SK-N-SH (cell line): ENCODE measurements at regions not wholly inside any gene's neighbourhood (a gene's known extent, or its start where the extent isn't known, plus 50 kb on each side); places are given as distances from the start of the nearest gene placed in this dataset.

ENCODE experiments used
- CTCF ChIA-PET: fragments of 300-600, 350-600 bp; formaldehyde crosslinking; extraction: SDS; loops from one replicate; lab custom pipeline; 2021; lab: Yijun Ruan, JAX
- POLR2A ChIA-PET: fragments of 350-600 bp; sonication (Branson Sonifier 250); formaldehyde crosslinking; extraction: SDS; loops from one replicate; lab custom pipeline; 2020; ENCODE audit warnings: antibody characterized with exemption, inconsistent platforms; lab: Yijun Ruan, JAX
- DNase-seq: peaks from one replicate; pipeline ENCODE4 v3.0.0; 2012
- H2AFZ ChIP-seq: fragments of 200-600 bp; sonication (generic); 2 replicates; pipeline ENCODE4 v1.8.1; 2016; ENCODE audit warnings: antibody characterized with exemption, mild to moderate bottlenecking, low read depth
- H3F3A ChIP-seq: fragments of 200-600 bp; sonication (generic); replicated peaks from 2 replicates; pipeline ENCODE3; 2016; ENCODE audit warnings: antibody characterized with exemption, mild to moderate bottlenecking; ENCODE audit not compliant: insufficient read depth
- H3K27ac ChIP-seq, 2 experiments: fragments of 200-500 bp in 1 of 2; fragments of 200-600 bp in 1 of 2; sonication (Bioruptor generic) in 1 of 2; sonication (generic), shearing (Covaris generic) in 1 of 2; 2 replicates each; pipeline versions ENCODE4 v1.5.1 to v1.6.1; 2014 to 2016; ENCODE audit warnings: low read depth in 2 of 2, inconsistent platforms in 1 of 2, low read length in 1 of 2, mild to moderate bottlenecking in 1 of 2, mixed read lengths in 1 of 2
- H3K27me3 ChIP-seq: fragments of 200-600 bp; sonication (generic), shearing (Covaris generic); 2 replicates; pipeline ENCODE4 v1.6.1; 2016; ENCODE audit warnings: mixed run types; ENCODE audit not compliant: insufficient read depth
- H3K36me3 ChIP-seq, 2 experiments: fragments of 200-500 bp in 1 of 2; fragments of 200-600 bp in 1 of 2; sonication (Bioruptor generic) in 1 of 2; sonication (generic) in 1 of 2; replicated peaks in 1 of 2; 2 replicates each; pipeline versions ENCODE3 to v1.5.1; 2014 to 2016; ENCODE audit warnings: low read length in 1 of 2, mild to moderate bottlenecking in 1 of 2; ENCODE audit not compliant: insufficient read depth in 2 of 2, control insufficient read depth in 1 of 2
- H3K4me1 ChIP-seq, 2 experiments: fragments of 200-500 bp in 1 of 2; fragments of 200-600 bp in 1 of 2; sonication (Bioruptor generic) in 1 of 2; sonication (generic), shearing (Covaris generic) in 1 of 2; 2 replicates each; pipeline versions ENCODE4 v1.5.1 to v1.6.1; 2014 to 2016; ENCODE audit warnings: low read depth in 1 of 2, low read length in 1 of 2, mixed run types in 1 of 2; ENCODE audit not compliant: insufficient read depth in 2 of 2, control insufficient read depth in 1 of 2
- H3K4me2 ChIP-seq: fragments of 200-600 bp; sonication (generic), shearing (Covaris generic); 2 replicates; pipeline ENCODE4 v1.6.1; 2017; ENCODE audit warnings: mixed run types
- H3K4me3 ChIP-seq, 2 experiments: fragments of 200-500 bp in 1 of 2; fragments of 200-600 bp in 1 of 2; sonication (Bioruptor generic) in 1 of 2; sonication (generic), shearing (Covaris generic) in 1 of 2; 2 replicates each; pipeline versions ENCODE4 v1.5.1 to v1.8.1; 2014 to 2016; ENCODE audit warnings: low read depth in 2 of 2, inconsistent platforms in 1 of 2, low read length in 1 of 2, mild to moderate bottlenecking in 1 of 2, mixed read lengths in 1 of 2, moderate library complexity in 1 of 2
- H3K79me2 ChIP-seq: fragments of 200-600 bp; sonication (generic); 2 replicates; pipeline ENCODE4 v1.8.1; 2017; ENCODE audit warnings: mild to moderate bottlenecking; ENCODE audit not compliant: insufficient read depth
- H3K9ac ChIP-seq: fragments of 200-600 bp; sonication (generic); 2 replicates; pipeline ENCODE4 v1.6.1; 2017; ENCODE audit warnings: mixed run types
- H3K9me2 ChIP-seq: fragments of 200-600 bp; sonication (generic); 2 replicates; pipeline ENCODE4 v1.6.1; 2017; ENCODE audit warnings: mixed run types
- H3K9me3 ChIP-seq: fragments of 200-600 bp; sonication (generic); 2 replicates; pipeline ENCODE4 v1.6.1; 2017; ENCODE audit warnings: mixed run types, mild to moderate bottlenecking, moderate library complexity
- H4K20me1 ChIP-seq: fragments of 200-600 bp; sonication (generic); 2 replicates; pipeline ENCODE4 v1.6.1; 2017; ENCODE audit warnings: mild to moderate bottlenecking, mixed run types; ENCODE audit not compliant: insufficient read depth
- CHD2 ChIP-seq: fragments of 150-350 bp; IDR thresholded peaks from 2 replicates; pipeline ENCODE4 v1.6.1; 2018; ENCODE audit warnings: low read length; ENCODE audit not compliant: partially characterized antibody
- CTCF ChIP-seq: fragments of 200-600 bp; sonication (generic); IDR thresholded peaks from 2 replicates; pipeline ENCODE4 v1.6.1; 2017; ENCODE audit warnings: antibody characterized with exemption, mild to moderate bottlenecking, moderate library complexity
- ELF1 ChIP-seq: IDR thresholded peaks from 2 replicates; pipeline ENCODE4 v1.4.0; 2012
- EP300 ChIP-seq, 2 experiments: IDR thresholded peaks; 2 replicates each; pipeline versions ENCODE4 v1.4.0 to v1.6.1; 2012; ENCODE audit warnings: borderline replicate concordance in 1 of 2, low read depth in 1 of 2, low read length in 1 of 2
- FOSL2 ChIP-seq: IDR thresholded peaks from 2 replicates; pipeline ENCODE4 v1.4.0; 2012; ENCODE audit warnings: low read depth, mild to moderate bottlenecking, moderate library complexity, borderline replicate concordance
- FOXJ3 ChIP-seq: sonication (generic); formaldehyde crosslinking; IDR thresholded peaks from 2 replicates; pipeline ENCODE4 v1.5.1; 2020; ENCODE audit warnings: mild to moderate bottlenecking, missing genetic modification reagents
- FOXM1 ChIP-seq: IDR thresholded peaks from 2 replicates; pipeline ENCODE4 v1.4.0; 2012; ENCODE audit warnings: low read depth, mild to moderate bottlenecking
- GABPA ChIP-seq: IDR thresholded peaks from 2 replicates; pipeline ENCODE4 v1.4.0; 2012; ENCODE audit warnings: low read depth, mild to moderate bottlenecking
- JUND ChIP-seq: IDR thresholded peaks from 2 replicates; pipeline ENCODE4 v1.4.0; 2012
- MEF2A ChIP-seq: IDR thresholded peaks from 2 replicates; pipeline ENCODE4 v1.4.0; 2012; ENCODE audit warnings: low read depth, borderline replicate concordance
- MXI1 ChIP-seq: IDR thresholded peaks from 2 replicates; pipeline ENCODE4 v1.6.1; 2012; ENCODE audit warnings: mild to moderate bottlenecking, low read depth, low read length, improper control_type of control experiment
- NFIC ChIP-seq: IDR thresholded peaks from 2 replicates; pipeline ENCODE4 v1.4.0; 2012; ENCODE audit warnings: borderline replicate concordance
- NRF1 ChIP-seq: IDR thresholded peaks from 2 replicates; pipeline ENCODE4 v1.6.1; 2012; ENCODE audit warnings: low read depth, mild to moderate bottlenecking, low read length
- RAD21 ChIP-seq: IDR thresholded peaks from 2 replicates; pipeline ENCODE4 v1.6.1; 2012; ENCODE audit warnings: mild to moderate bottlenecking, low read length
- RFX5 ChIP-seq: IDR thresholded peaks from 2 replicates; pipeline ENCODE4 v1.6.1; 2012; ENCODE audit warnings: mild to moderate bottlenecking, improper control_type of control experiment, low read length
- RXRA ChIP-seq: IDR thresholded peaks from 2 replicates; pipeline ENCODE4 v1.4.0; 2012; ENCODE audit warnings: low read depth, mild to moderate bottlenecking, borderline replicate concordance
- SIN3A ChIP-seq: IDR thresholded peaks from 2 replicates; pipeline ENCODE4 v1.6.1; 2012; ENCODE audit warnings: low read depth, mild to moderate bottlenecking, low read length, moderate library complexity, borderline replicate concordance
- SMC3 ChIP-seq: IDR thresholded peaks from 2 replicates; pipeline ENCODE4 v1.6.1; 2012; ENCODE audit warnings: low read depth, low read length, improper control_type of control experiment
- TCF12 ChIP-seq: IDR thresholded peaks from 2 replicates; pipeline ENCODE4 v1.4.0; 2012
- TEAD4 ChIP-seq: IDR thresholded peaks from 2 replicates; pipeline ENCODE4 v1.4.0; 2012; ENCODE audit warnings: mild to moderate bottlenecking, borderline replicate concordance; ENCODE audit not compliant: insufficient read depth
- YY1 ChIP-seq: IDR thresholded peaks from 2 replicates; pipeline ENCODE4 v1.4.0; 2012; ENCODE audit warnings: low read depth, mild to moderate bottlenecking
- ZBTB33 ChIP-seq: IDR thresholded peaks from 2 replicates; pipeline ENCODE4 v1.4.0; 2012; ENCODE audit warnings: low read depth, borderline replicate concordance
- WGBS: methylation state at CpG from one replicate; pipeline ENCODE4 v1.1.6; 2017; ENCODE audit warnings: low lambda C conversion rate; 5-methylcytosine and 5-hydroxymethylcytosine counted together

GRCh38 chr2:144040834-144041233 lies 479.1 kb downstream of the ZEB2 start:
- H3K4me3 ChIP-seq: no peak overlapping the region
- no peaks in the 10 kb centered on the region for H3K79me2 ChIP-seq
- POLR2A ChIA-PET: no interaction called here
- TF ChIP-seq CTCF: no peak
- TF ChIP-seq FOSL2: no peak
- TF ChIP-seq RAD21: no peak
- TF ChIP-seq EP300 (IDR thresholded peaks at IDR 0.05; ENCODE audit: borderline replicate concordance in 1 of 2, low read depth in 1 of 2, low read length in 1 of 2): no peak
- no peak for TF ChIP-seq NRF1
- TF ChIP-seq SMC3: no peak
- TF ChIP-seq MXI1: no peak
- no peak for TF ChIP-seq SIN3A
- no peak for TF ChIP-seq ZBTB33
- TF ChIP-seq TCF12: no peak
- no peak for TF ChIP-seq JUND
- TF ChIP-seq FOXJ3 (CRISPR knock-in tag): no peak
- TF ChIP-seq CHD2: no peak
- TF ChIP-seq GABPA: no peak
- no peak for TF ChIP-seq ELF1
- TF ChIP-seq MEF2A: no peak
- no peak overlapping the region for H3K4me2 ChIP-seq
- H3K9me2 ChIP-seq: no peaks in the 10 kb centered on the region
- H3K9me3 ChIP-seq: no peaks in the 10 kb centered on the region
- no peaks in the 10 kb centered on the region for H3K27me3 ChIP-seq
- H3K27ac ChIP-seq: no peak overlapping the region
- H3K9ac ChIP-seq: no peak overlapping the region
- H3F3A ChIP-seq: no peaks in the 10 kb centered on the region
- CTCF ChIA-PET: no interaction called here
- H4K20me1 ChIP-seq: no peaks in the 10 kb centered on the region
- 93% methylated on average over 2 of the region's 2 CpGs for WGBS
- DNase-seq: no peak
- H3K4me1 ChIP-seq: no peaks in the 10 kb centered on the region
- H3K36me3 ChIP-seq: no peaks in the 10 kb centered on the region
- H2AFZ ChIP-seq: no peak overlapping the region

- H3K27ac ChIP-seq: no peak overlapping the region
- TF ChIP-seq CTCF: no peak
- TF ChIP-seq FOXM1: no peak
- TF ChIP-seq CHD2: no peak
- no peak for TF ChIP-seq YY1
- no peak for TF ChIP-seq TEAD4
- TF ChIP-seq ZBTB33: no peak
- no peak for TF ChIP-seq NRF1
- no peak for TF ChIP-seq RXRA
- TF ChIP-seq NFIC: no peak
- TF ChIP-seq RFX5: no peak
- no peak for TF ChIP-seq SMC3
- TF ChIP-seq ELF1: no peak
- no peak for TF ChIP-seq EP300 (IDR thresholded peaks at IDR 0.05; ENCODE audit: borderline replicate concordance in 1 of 2, low read depth in 1 of 2, low read length in 1 of 2)
- TF ChIP-seq FOSL2: no peak
Observed at GRCh38 chr2:144032566-144032965, 487.4 kb downstream of the ZEB2 start.

More at GRCh38 chr2:144032566-144032965, 487.4 kb downstream of the ZEB2 start:
- Histone ChIP-seq H3K4me2 (no peak overlapping the region), H4K20me1 (no peaks in the 10 kb centered on the region), H3K27me3 (no peaks in the 10 kb centered on the region), H3K4me1 (no peaks in the 10 kb centered on the region; a peak in 2 of 4 replicates), H3K79me2 (no peaks in the 10 kb centered on the region), H3K9ac (no peak overlapping the region), H3K4me3 (no peak overlapping the region), H3F3A (no peaks in the 10 kb centered on the region), H3K9me2 (no peaks in the 10 kb centered on the region), H3K36me3 (no peaks in the 10 kb centered on the region), H3K9me3 (no peaks in the 10 kb centered on the region), H2AFZ (no peak overlapping the region)
- CTCF ChIA-PET: no interaction called here
- POLR2A ChIA-PET: no interaction called here
- no peak for DNase-seq
